Neural cell (in vitro differentiated cells): ENCODE measurements at regions not wholly inside any gene's neighbourhood (a gene's known extent, or its start where the extent isn't known, plus 50 kb on each side); places are given as distances from the start of the nearest gene placed in this dataset.
"Not testable (repeated sequence)": the region's sequence is repeated elsewhere in the genome, so short reads cannot be mapped to it uniquely, and the experiment has no call there.

Experiments used
- H2AFZ ChIP-seq: fragments of 200-600, 300-800 bp; sonication (generic), shearing (Covaris generic); 2 replicates; pipeline ENCODE4 v1.6.0; 2014; ENCODE audit warnings: low read depth, mild to moderate bottlenecking, antibody characterized with exemption, low read length, moderate library complexity
- H3F3A ChIP-seq: fragments of 200-600 bp; shearing (Covaris generic); 2 replicates; pipeline ENCODE4 v1.6.1; 2016; ENCODE audit warnings: mild to moderate bottlenecking, moderate library complexity, mixed read lengths, antibody characterized with exemption, low read length; ENCODE audit not compliant: insufficient read depth, poor library complexity, severe bottlenecking
- H3K27ac ChIP-seq: fragments of 200-600, 300-800 bp; sonication (generic), shearing (Covaris generic); 2 replicates; pipeline ENCODE4 v1.5.1; 2014; ENCODE audit warnings: mild to moderate bottlenecking, low read length, moderate library complexity
- H3K27me3 ChIP-seq: fragments of 300-800, 200-600 bp; sonication (generic), shearing (Covaris generic); 2 replicates; pipeline ENCODE4 v1.6.0; 2014; ENCODE audit warnings: mild to moderate bottlenecking, low read depth, low read length, moderate library complexity; ENCODE audit not compliant: insufficient read depth
- H3K36me3 ChIP-seq: fragments of 300-800, 200-600 bp; sonication (generic), shearing (Covaris generic); 2 replicates; pipeline ENCODE4 v1.5.1; 2014; ENCODE audit warnings: mild to moderate bottlenecking, antibody characterized with exemption, low read length, moderate library complexity; ENCODE audit not compliant: insufficient read depth
- H3K4me2 ChIP-seq: fragments of 300-800, 200-600 bp; sonication (generic), shearing (Covaris generic); 2 replicates; pipeline ENCODE4 v1.6.0; 2014; ENCODE audit warnings: mild to moderate bottlenecking, low read length
- H3K4me3 ChIP-seq: fragments of 300-800, 200-600 bp; sonication (generic), shearing (Covaris generic); 2 replicates; pipeline ENCODE4 v1.5.1; 2014; ENCODE audit warnings: mild to moderate bottlenecking, low read length, moderate library complexity
- H3K79me2 ChIP-seq: fragments of 200-600 bp; shearing (Covaris generic); replicated peaks from 2 replicates; pipeline ENCODE4 v1.6.0; 2014; ENCODE audit warnings: mild to moderate bottlenecking, low read length, moderate library complexity; ENCODE audit not compliant: insufficient read depth
- H3K9ac ChIP-seq: fragments of 300-800, 200-600 bp; sonication (generic), shearing (Covaris generic); 2 replicates; pipeline ENCODE4 v1.6.1; 2016; ENCODE audit warnings: mild to moderate bottlenecking, low read length, mixed read lengths
- H3K9me2 ChIP-seq: fragments of 200-600 bp; shearing (Covaris generic); 2 replicates; pipeline ENCODE4 v1.6.1; 2016; ENCODE audit warnings: mild to moderate bottlenecking, low read length, mixed read lengths; ENCODE audit not compliant: insufficient read depth
- H3K9me3 ChIP-seq: fragments of 200-600, 300-800 bp; sonication (generic), shearing (Covaris generic); 2 replicates; pipeline ENCODE4 v1.6.1; 2016; ENCODE audit warnings: mild to moderate bottlenecking, mixed run types, low read length, moderate library complexity, mixed read lengths
- H4K20me1 ChIP-seq: fragments of 200-600 bp; shearing (Covaris generic); 2 replicates; pipeline ENCODE4 v1.6.1; 2016; ENCODE audit warnings: mild to moderate bottlenecking, mixed run types; ENCODE audit not compliant: insufficient read depth
- CTCF ChIP-seq: fragments of 450-650 bp; IDR thresholded peaks from 2 replicates; pipeline ENCODE4 v1.5.1; 2014; ENCODE audit warnings: antibody characterized with exemption, mild to moderate bottlenecking, moderate library complexity; ENCODE audit not compliant: poor library complexity, severe bottlenecking
- EP300 ChIP-seq: fragments of 450-650 bp; conservative IDR thresholded peaks from 2 replicates; pipeline ENCODE4 v1.6.1; 2014; ENCODE audit warnings: antibody characterized with exemption, mild to moderate bottlenecking, moderate library complexity; ENCODE audit not compliant: poor library complexity, severe bottlenecking
- EZH2 ChIP-seq: fragments of 200-600, 300-800 bp; shearing (Covaris generic), sonication (generic); IDR thresholded peaks from 2 replicates; pipeline ENCODE4 v1.6.1; 2014; ENCODE audit warnings: antibody characterized with exemption, low read length, borderline replicate concordance, mild to moderate bottlenecking; ENCODE audit not compliant: insufficient read depth, poor library complexity, severe bottlenecking
- MXI1 ChIP-seq: fragments of 450-650 bp; conservative IDR thresholded peaks from 2 replicates; pipeline ENCODE4 v1.6.1; 2014; ENCODE audit warnings: antibody characterized with exemption, mild to moderate bottlenecking; ENCODE audit not compliant: poor library complexity, severe bottlenecking
- POLR2AphosphoS5 ChIP-seq: IDR thresholded peaks from 2 replicates; pipeline ENCODE4 v1.6.1; 2012
- RAD21 ChIP-seq: fragments of 450-650 bp; conservative IDR thresholded peaks from 2 replicates; pipeline ENCODE4 v1.6.1; 2014; ENCODE audit warnings: antibody characterized with exemption, mild to moderate bottlenecking, moderate library complexity
- REST ChIP-seq: IDR thresholded peaks from 2 replicates; pipeline ENCODE4 v1.6.1; 2012; ENCODE audit warnings: borderline replicate concordance
- SMC3 ChIP-seq: fragments of 450-650 bp; conservative IDR thresholded peaks from 2 replicates; pipeline ENCODE4 v1.6.1; 2014; ENCODE audit warnings: antibody characterized with exemption, mild to moderate bottlenecking, moderate library complexity; ENCODE audit not compliant: poor library complexity
- TAF1 ChIP-seq: IDR thresholded peaks from 2 replicates; pipeline ENCODE4 v1.6.1; 2012; ENCODE audit warnings: low read depth

GRCh38 chr10:80720549-80720948 is 182.8 kb downstream of the SH2D4B start:
- H3K79me2 ChIP-seq = no peaks in the 10 kb centered on the region
- no peaks in the 10 kb centered on the region for H3K36me3 ChIP-seq
- no peaks in the 10 kb centered on the region for H3K27me3 ChIP-seq
- no peak overlapping the region for H3K27ac ChIP-seq
- no peak for TF ChIP-seq EZH2
- no peak for TF ChIP-seq EP300
- no peak for TF ChIP-seq POLR2AphosphoS5
- no peak for TF ChIP-seq MXI1
- no peak for TF ChIP-seq CTCF
- TF ChIP-seq TAF1 = no peak
- no peak for TF ChIP-seq REST
- TF ChIP-seq SMC3 = no peak
- no peak for TF ChIP-seq RAD21
- no peaks in the 10 kb centered on the region for H3F3A ChIP-seq
- no peak overlapping the region for H2AFZ ChIP-seq
- no peaks in the 10 kb centered on the region for H3K9me3 ChIP-seq
- no peak overlapping the region for H3K4me3 ChIP-seq
- H3K9ac ChIP-seq = no peak overlapping the region
- no peaks in the 10 kb centered on the region for H3K9me2 ChIP-seq
- no peaks in the 10 kb centered on the region for H4K20me1 ChIP-seq
- H3K4me2 ChIP-seq = no peak overlapping the region

- H3K9me2 ChIP-seq, H3F3A ChIP-seq, H3K9me3 ChIP-seq, H2AFZ ChIP-seq, H3K79me2 ChIP-seq, H4K20me1 ChIP-seq, H3K36me3 ChIP-seq, H3K27me3 ChIP-seq, H3K27ac ChIP-seq, H3K9ac ChIP-seq, H3K4me3 ChIP-seq, H3K4me2 ChIP-seq: not testable (repeated sequence)
These were observed 190.7 kb downstream of the SH2D4B start for GRCh38 chr10:80728354-80728753.

DNA sequence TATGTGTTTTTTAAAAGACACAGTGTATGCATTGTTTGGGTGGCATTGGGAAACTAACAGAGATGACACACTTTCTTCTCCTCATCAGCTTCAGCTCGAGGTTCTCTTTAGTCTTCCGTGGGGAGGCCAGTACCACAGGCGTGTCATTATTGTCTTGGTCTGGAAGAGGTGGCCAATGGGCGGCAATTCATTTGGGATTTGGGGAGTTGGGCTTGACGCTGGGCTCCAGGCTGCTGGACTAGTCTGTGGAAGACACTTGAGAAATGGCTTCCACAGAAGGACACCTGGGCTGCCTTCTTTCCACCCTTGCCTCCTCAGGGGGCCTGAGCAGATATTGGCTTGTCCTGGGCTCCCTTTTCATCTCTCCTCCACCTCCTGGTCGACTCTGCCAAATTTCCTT is 192.2 kb downstream of the SH2D4B start:
- Histone ChIP-seq H3K27me3 (no peaks in the 10 kb centered on the region), H3K9me2 (no peaks in the 10 kb centered on the region), H3F3A (no peaks in the 10 kb centered on the region), H3K27ac (no peak overlapping the region), H3K4me2 (no peak overlapping the region), H4K20me1 (no peaks in the 10 kb centered on the region), H3K9ac (no peak overlapping the region), H3K4me3 (no peak overlapping the region), H3K9me3 (no peaks in the 10 kb centered on the region), H3K79me2 (no peaks in the 10 kb centered on the region), H2AFZ (no peak overlapping the region), H3K36me3 (no peaks in the 10 kb centered on the region)
- TF ChIP-seq EZH2 (no peak), SMC3 (no peak), CTCF (no peak), TAF1 (no peak), EP300 (no peak), REST (no peak), MXI1 (no peak), POLR2AphosphoS5 (no peak), RAD21 (no peak)
